KMS-11 (cell line): ENCODE measurements at regions not wholly inside any gene's neighbourhood (a gene's known extent, or its start where the extent isn't known, plus 50 kb on each side); places are given as distances from the start of the nearest gene placed in this dataset.

Experiments used
- H2AFZ ChIP-seq: fragments of 200-600 bp; sonication (generic); 2 replicates; pipeline ENCODE4 v1.6.1; 2016; ENCODE audit warnings: antibody characterized with exemption, mixed run types, low read depth
- H3K27ac ChIP-seq: fragments of 200-600 bp; sonication (generic); 2 replicates; pipeline ENCODE4 v1.6.1; 2016; ENCODE audit warnings: mild to moderate bottlenecking, mixed run types
- H3K27me3 ChIP-seq: fragments of 200-600 bp; sonication (generic); 2 replicates; pipeline ENCODE4 v1.6.1; 2017; ENCODE audit warnings: mild to moderate bottlenecking, low read depth, mixed run types, moderate library complexity; ENCODE audit not compliant: insufficient read depth
- H3K36me3 ChIP-seq: fragments of 200-600 bp; sonication (generic); 2 replicates; pipeline ENCODE4 v1.6.1; 2017; ENCODE audit warnings: mild to moderate bottlenecking, mixed run types; ENCODE audit not compliant: insufficient read depth
- H3K4me1 ChIP-seq: fragments of 200-600 bp; sonication (generic); 2 replicates; pipeline ENCODE4 v1.6.1; 2016; ENCODE audit warnings: mild to moderate bottlenecking, low read depth, mixed run types; ENCODE audit not compliant: poor library complexity, severe bottlenecking
- H3K4me2 ChIP-seq: fragments of 200-600 bp; sonication (generic); 2 replicates; pipeline ENCODE4 v1.7.0; 2016; ENCODE audit warnings: mild to moderate bottlenecking, mixed run types
- H3K4me3 ChIP-seq: fragments of 200-600 bp; sonication (generic); IDR thresholded peaks from 2 replicates; pipeline ENCODE4 v1.6.1; 2017; ENCODE audit warnings: low read depth, low read length, mixed read lengths; ENCODE audit not compliant: insufficient read depth
- H3K79me2 ChIP-seq: fragments of 200-600 bp; sonication (generic); 2 replicates; pipeline ENCODE4 v1.6.1; 2016; ENCODE audit warnings: low read depth, mixed run types; ENCODE audit not compliant: insufficient read depth
- H3K9ac ChIP-seq: fragments of 200-600 bp; sonication (generic); 2 replicates; pipeline ENCODE4 v1.6.1; 2016; ENCODE audit warnings: mild to moderate bottlenecking, mixed run types
- H4K20me1 ChIP-seq: fragments of 200-600 bp; sonication (generic); 2 replicates; pipeline ENCODE4 v1.6.1; 2016; ENCODE audit warnings: mild to moderate bottlenecking, mixed run types; ENCODE audit not compliant: insufficient read depth
- TF ChIP-seq, protein P1 (sequence below): fragments of 200-600 bp; sonication (generic); conservative IDR thresholded peaks from 2 replicates; pipeline ENCODE4 v1.6.1; 2017; ENCODE audit warnings: low read depth, mild to moderate bottlenecking, antibody characterized with exemption, low read length, moderate library complexity, mixed read lengths

DNA sequence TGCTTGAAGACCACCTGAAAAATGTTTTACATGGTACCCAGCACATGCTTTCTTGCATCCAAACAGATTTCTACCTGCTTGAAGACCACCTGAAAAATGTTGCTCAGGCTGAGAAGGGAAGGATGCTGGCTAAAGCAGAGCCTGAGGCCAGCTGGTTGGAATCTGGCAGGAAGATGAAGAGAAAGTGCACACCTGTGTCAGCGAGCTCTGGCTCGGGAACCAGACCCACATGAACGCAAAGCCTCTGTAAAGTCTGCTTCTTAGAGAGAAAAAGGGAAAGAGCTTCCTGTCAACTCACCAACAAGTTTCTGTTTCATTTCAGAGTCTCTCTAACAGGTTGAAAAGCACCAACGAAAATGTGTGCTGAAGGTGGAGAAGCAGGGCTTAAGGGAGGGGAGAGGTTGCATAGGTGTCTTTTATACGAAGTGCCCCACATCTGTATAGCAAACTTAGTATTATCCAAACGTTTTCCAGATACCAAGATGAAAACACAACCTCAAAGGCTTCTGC, 226.0 kb downstream of the TOX3 start:
- Histone ChIP-seq H3K4me2 (no peak overlapping the region), H3K79me2 (no peaks in the 10 kb centered on the region), H2AFZ (no peak overlapping the region), H3K27me3 (no peaks in the 10 kb centered on the region), H3K27ac (no peak overlapping the region), H4K20me1 (no peaks in the 10 kb centered on the region), H3K4me1 (no peaks in the 10 kb centered on the region), H3K36me3 (no peaks in the 10 kb centered on the region), H3K9ac (no peak overlapping the region), H3K4me3 (no peak overlapping the region)
- TF ChIP-seq, protein P1, sequence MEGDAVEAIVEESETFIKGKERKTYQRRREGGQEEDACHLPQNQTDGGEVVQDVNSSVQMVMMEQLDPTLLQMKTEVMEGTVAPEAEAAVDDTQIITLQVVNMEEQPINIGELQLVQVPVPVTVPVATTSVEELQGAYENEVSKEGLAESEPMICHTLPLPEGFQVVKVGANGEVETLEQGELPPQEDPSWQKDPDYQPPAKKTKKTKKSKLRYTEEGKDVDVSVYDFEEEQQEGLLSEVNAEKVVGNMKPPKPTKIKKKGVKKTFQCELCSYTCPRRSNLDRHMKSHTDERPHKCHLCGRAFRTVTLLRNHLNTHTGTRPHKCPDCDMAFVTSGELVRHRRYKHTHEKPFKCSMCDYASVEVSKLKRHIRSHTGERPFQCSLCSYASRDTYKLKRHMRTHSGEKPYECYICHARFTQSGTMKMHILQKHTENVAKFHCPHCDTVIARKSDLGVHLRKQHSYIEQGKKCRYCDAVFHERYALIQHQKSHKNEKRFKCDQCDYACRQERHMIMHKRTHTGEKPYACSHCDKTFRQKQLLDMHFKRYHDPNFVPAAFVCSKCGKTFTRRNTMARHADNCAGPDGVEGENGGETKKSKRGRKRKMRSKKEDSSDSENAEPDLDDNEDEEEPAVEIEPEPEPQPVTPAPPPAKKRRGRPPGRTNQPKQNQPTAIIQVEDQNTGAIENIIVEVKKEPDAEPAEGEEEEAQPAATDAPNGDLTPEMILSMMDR, result no peak

DNA sequence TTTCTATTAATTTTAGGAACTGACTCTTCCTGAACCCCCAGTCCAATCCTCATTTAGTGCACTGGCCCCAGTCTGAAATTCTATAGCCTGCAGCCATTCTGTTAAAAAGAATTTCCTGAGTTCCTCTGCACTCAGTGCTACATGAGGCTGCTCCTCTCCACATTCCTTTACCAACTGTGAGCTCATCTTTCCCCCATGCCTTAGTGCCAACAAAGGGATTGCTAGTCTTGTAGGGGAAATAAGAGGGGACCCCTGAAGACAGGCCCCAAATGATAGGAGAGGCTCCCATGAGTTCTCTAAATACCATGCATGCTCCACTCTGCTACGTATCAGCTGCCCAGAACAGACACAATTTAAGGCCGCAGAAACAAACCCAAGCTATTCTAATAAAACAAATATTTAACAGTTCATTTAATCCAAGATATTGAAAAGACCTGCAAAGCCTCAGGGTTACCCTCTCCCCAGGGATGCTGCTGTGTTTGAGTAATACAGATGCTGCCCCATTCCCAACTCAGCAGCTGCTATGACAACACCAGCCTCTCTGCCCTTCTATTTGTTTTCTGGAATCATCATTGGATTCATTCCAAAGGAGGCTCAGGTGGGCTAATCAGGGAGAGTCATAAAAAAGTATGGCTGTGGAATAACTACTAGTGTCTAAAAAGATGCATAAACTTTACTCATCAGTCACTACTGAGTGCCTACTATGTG, 228.5 kb downstream of the TOX3 start:
- H3K9ac ChIP-seq, result no peak overlapping the region
- H3K4me1 ChIP-seq, result no peaks in the 10 kb centered on the region
- no peaks in the 10 kb centered on the region for H4K20me1 ChIP-seq
- H2AFZ ChIP-seq, result no peak overlapping the region
- no peak overlapping the region for H3K27ac ChIP-seq
- H3K27me3 ChIP-seq, result no peaks in the 10 kb centered on the region
- H3K4me3 ChIP-seq, result no peak overlapping the region
- H3K36me3 ChIP-seq, result no peaks in the 10 kb centered on the region
- H3K79me2 ChIP-seq, result no peaks in the 10 kb centered on the region
- TF ChIP-seq, protein P1, result no peak
- H3K4me2 ChIP-seq, result no peak overlapping the region

DNA sequence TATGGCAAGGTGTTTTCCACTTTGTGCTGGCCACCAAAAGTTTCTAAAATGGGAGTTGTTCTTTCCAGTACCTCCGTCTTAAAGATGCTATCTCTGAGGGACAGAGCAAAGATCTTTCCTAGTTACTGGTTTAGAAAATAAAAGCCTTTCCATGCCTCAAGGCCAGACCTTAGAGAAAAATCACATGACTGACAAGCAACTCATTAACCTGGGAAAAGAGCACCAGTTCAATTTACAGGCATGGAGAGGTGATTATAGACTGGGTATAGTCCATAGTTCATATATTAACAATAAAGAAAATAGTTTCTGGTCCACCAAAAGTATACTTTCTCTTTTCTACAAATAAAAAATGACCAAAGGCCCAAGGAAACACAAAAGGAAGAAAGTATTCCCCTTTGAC, 230.7 kb downstream of the TOX3 start:
- Histone ChIP-seq H3K27me3 (no peaks in the 10 kb centered on the region), H3K9ac (no peak overlapping the region), H3K4me2 (no peak overlapping the region), H3K4me1 (no peaks in the 10 kb centered on the region), H3K79me2 (no peaks in the 10 kb centered on the region), H2AFZ (no peak overlapping the region), H4K20me1 (no peaks in the 10 kb centered on the region), H3K27ac (no peak overlapping the region), H3K4me3 (no peak overlapping the region), H3K36me3 (no peaks in the 10 kb centered on the region)
- TF ChIP-seq, protein P1, result no peak

DNA sequence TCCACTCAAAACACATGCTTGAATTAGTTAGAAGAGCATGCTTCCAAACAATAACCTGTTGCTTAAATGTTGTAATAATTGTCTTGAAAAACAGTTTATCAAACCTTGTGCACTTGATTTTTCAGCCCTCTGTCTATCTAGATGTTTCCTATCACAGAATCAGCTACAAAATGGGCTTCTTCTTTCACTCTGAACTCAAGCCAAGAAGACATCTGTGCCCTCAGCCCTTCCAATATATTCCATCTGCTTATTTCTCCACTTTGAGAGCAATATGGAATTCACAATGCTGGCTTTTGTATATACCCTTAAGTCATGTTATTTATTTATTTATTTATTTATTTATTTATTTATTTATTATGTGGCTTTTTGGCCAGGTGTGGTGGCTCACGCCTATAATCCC, 234.2 kb downstream of the TOX3 start:
- H3K4me1 ChIP-seq, result no peaks in the 10 kb centered on the region
- TF ChIP-seq, protein P1, result no peak
- no peak overlapping the region for H3K4me3 ChIP-seq
- H3K79me2 ChIP-seq, result no peaks in the 10 kb centered on the region
- no peak overlapping the region for H2AFZ ChIP-seq
- H3K4me2 ChIP-seq, result no peak overlapping the region
- no peak overlapping the region for H3K9ac ChIP-seq
- H4K20me1 ChIP-seq, result no peaks in the 10 kb centered on the region
- no peaks in the 10 kb centered on the region for H3K36me3 ChIP-seq
- no peak overlapping the region for H3K27ac ChIP-seq
- H3K27me3 ChIP-seq, result no peaks in the 10 kb centered on the region
